MM.1S (cell line): ENCODE measurements at regions not wholly inside any gene's neighbourhood (a gene's known extent, or its start where the extent isn't known, plus 50 kb on each side); places are given as distances from the start of the nearest gene placed in this dataset.

Experiments
- DNase-seq: peaks from one replicate; pipeline ENCODE4 v3.0.0-alpha.2; 2015
- H2AFZ ChIP-seq: fragments of 300-600 bp; sonication (generic); 2 replicates; pipeline ENCODE4 v1.6.0; 2016; ENCODE audit warnings: antibody characterized with exemption, low read length
- H3F3A ChIP-seq: fragments of 300-600 bp; sonication (generic); 2 replicates; pipeline ENCODE4 v1.6.1; 2016; ENCODE audit warnings: mild to moderate bottlenecking, antibody characterized with exemption, low read length, moderate library complexity, mixed read lengths; ENCODE audit not compliant: insufficient read depth
- H3K27ac ChIP-seq: fragments of 300-600 bp; sonication (generic); 2 replicates; pipeline ENCODE4 v1.5.1; 2016; ENCODE audit warnings: mild to moderate bottlenecking, low read length
- H3K27me3 ChIP-seq: fragments of 300-600 bp; sonication (generic); replicated peaks from 2 replicates; pipeline ENCODE4 v1.6.0; 2016; ENCODE audit warnings: low read length; ENCODE audit not compliant: insufficient read depth
- H3K36me3 ChIP-seq: fragments of 300-600 bp; sonication (generic); replicated peaks from 2 replicates; pipeline ENCODE4 v1.6.1; 2016; ENCODE audit warnings: mild to moderate bottlenecking, low read length, mixed read lengths; ENCODE audit not compliant: insufficient read depth
- H3K4me1 ChIP-seq: fragments of 300-600 bp; sonication (generic); 2 replicates; pipeline ENCODE4 v1.6.1; 2016; ENCODE audit warnings: low read length, mixed read lengths
- H3K4me2 ChIP-seq: fragments of 300-600 bp; sonication (generic); 2 replicates; pipeline ENCODE4 v1.6.0; 2016; ENCODE audit warnings: low read depth, low read length
- H3K4me3 ChIP-seq: fragments of 300-600 bp; sonication (generic); 2 replicates; pipeline ENCODE4 v1.5.1; 2016; ENCODE audit warnings: low read length, mixed read lengths
- H3K79me2 ChIP-seq: fragments of 300-600 bp; sonication (generic); 2 replicates; pipeline ENCODE4 v1.6.1; 2016; ENCODE audit warnings: mixed run types, low read length, mixed read lengths
- H3K9ac ChIP-seq: fragments of 300-600 bp; sonication (generic); 2 replicates; pipeline ENCODE4 v1.6.1; 2016; ENCODE audit warnings: low read length, mixed read lengths
- H3K9me2 ChIP-seq: fragments of 300-600 bp; sonication (generic); replicated peaks from 2 replicates; pipeline ENCODE4 v1.6.1; 2016; ENCODE audit warnings: mild to moderate bottlenecking, low read length, mixed read lengths; ENCODE audit not compliant: insufficient read depth
- H3K9me3 ChIP-seq: fragments of 300-600 bp; sonication (generic); replicated peaks from 2 replicates; pipeline ENCODE4 v1.6.1; 2016; ENCODE audit warnings: mild to moderate bottlenecking, low read length, mixed read lengths; ENCODE audit not compliant: insufficient read depth
- H4K20me1 ChIP-seq: fragments of 300-600 bp; sonication (generic); 2 replicates; pipeline ENCODE4 v1.6.1; 2016; ENCODE audit warnings: mild to moderate bottlenecking, low read length, moderate library complexity, mixed read lengths; ENCODE audit not compliant: insufficient read depth
- EZH2 ChIP-seq: fragments of 300-600 bp; sonication (generic); optimal IDR thresholded peaks from 2 replicates; pipeline ENCODE3; 2017; ENCODE audit warnings: low read depth, mild to moderate bottlenecking, antibody characterized with exemption, low read length, mixed read lengths
- EZH2phosphoT487 ChIP-seq: fragments of 300-600 bp; sonication (generic); IDR thresholded peaks from 2 replicates; pipeline ENCODE4 v1.6.1; 2018; ENCODE audit warnings: antibody characterized with exemption, low read length
- TF ChIP-seq, protein P1 (sequence below): fragments of 300-600 bp; sonication (generic); IDR thresholded peaks from 2 replicates; pipeline ENCODE4 v1.5.1; 2016; ENCODE audit warnings: antibody characterized with exemption, low read length, mixed read lengths

GRCh38 chr18:34957119-34957863, 83.9 kb upstream of the MAPRE2 start:
- Histone ChIP-seq H3K4me2 (no peak overlapping the region), H3K4me1 (no peaks in the 10 kb centered on the region), H3K4me3 (no peak overlapping the region), H3K36me3 (no peaks in the 10 kb centered on the region), H2AFZ (no peak overlapping the region), H3K79me2 (no peaks in the 10 kb centered on the region), H3F3A (no peaks in the 10 kb centered on the region), H3K27ac (no peak overlapping the region), H3K9me2 (no peaks in the 10 kb centered on the region), H3K27me3 (no peaks in the 10 kb centered on the region), H4K20me1 (no peaks in the 10 kb centered on the region), H3K9ac (no peak overlapping the region), H3K9me3 (no peaks in the 10 kb centered on the region)
- TF ChIP-seq EZH2phosphoT487 (no peak), EZH2 (no peak)
- TF ChIP-seq, protein P1, sequence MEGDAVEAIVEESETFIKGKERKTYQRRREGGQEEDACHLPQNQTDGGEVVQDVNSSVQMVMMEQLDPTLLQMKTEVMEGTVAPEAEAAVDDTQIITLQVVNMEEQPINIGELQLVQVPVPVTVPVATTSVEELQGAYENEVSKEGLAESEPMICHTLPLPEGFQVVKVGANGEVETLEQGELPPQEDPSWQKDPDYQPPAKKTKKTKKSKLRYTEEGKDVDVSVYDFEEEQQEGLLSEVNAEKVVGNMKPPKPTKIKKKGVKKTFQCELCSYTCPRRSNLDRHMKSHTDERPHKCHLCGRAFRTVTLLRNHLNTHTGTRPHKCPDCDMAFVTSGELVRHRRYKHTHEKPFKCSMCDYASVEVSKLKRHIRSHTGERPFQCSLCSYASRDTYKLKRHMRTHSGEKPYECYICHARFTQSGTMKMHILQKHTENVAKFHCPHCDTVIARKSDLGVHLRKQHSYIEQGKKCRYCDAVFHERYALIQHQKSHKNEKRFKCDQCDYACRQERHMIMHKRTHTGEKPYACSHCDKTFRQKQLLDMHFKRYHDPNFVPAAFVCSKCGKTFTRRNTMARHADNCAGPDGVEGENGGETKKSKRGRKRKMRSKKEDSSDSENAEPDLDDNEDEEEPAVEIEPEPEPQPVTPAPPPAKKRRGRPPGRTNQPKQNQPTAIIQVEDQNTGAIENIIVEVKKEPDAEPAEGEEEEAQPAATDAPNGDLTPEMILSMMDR: no peak
- no peak for DNase-seq

- Histone ChIP-seq H4K20me1 (no peaks in the 10 kb centered on the region), H3K9ac (no peak overlapping the region), H3K9me3 (no peaks in the 10 kb centered on the region), H3K27me3 (no peaks in the 10 kb centered on the region), H3F3A (no peaks in the 10 kb centered on the region), H3K4me1 (no peaks in the 10 kb centered on the region), H2AFZ (no peak overlapping the region), H3K4me2 (no peak overlapping the region), H3K79me2 (no peaks in the 10 kb centered on the region), H3K9me2 (no peaks in the 10 kb centered on the region), H3K4me3 (no peak overlapping the region), H3K36me3 (no peaks in the 10 kb centered on the region), H3K27ac (no peak overlapping the region)
- no peak for DNase-seq
- TF ChIP-seq EZH2 (no peak), EZH2phosphoT487 (no peak)
- TF ChIP-seq, protein P1: no peak
These were observed 83.4 kb upstream of the MAPRE2 start for GRCh38 chr18:34957864-34958259.

DNA sequence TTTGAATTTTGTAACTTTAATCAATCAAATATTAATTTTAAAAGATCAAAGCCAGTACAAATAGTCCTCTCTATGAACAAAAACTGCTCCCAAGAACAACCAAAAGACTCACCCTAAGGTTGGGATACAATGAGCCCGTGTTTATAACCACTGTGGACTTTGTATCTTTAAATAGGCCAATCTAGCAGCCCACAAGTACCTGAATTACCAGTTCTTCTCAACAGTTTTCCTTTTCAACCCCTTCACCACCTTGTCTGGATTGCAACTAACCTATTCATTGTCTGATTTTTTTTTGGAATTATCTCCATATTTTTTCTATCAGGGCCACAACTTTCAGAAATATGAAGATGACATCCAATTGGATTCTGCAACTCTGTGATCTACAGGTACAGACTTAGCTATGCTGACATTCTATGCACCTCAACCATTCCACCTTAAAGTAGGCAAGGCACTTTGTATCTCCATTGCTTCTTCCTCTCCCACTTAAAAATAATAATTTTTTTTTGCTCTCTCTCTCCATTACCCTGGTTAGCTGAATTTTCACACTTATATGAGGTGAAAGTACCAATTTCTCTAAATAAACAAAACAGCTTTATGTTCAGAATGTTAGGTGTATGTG, 81.9 kb upstream of the MAPRE2 start:
- TF ChIP-seq, protein P1: no peak
- no peak for TF ChIP-seq EZH2phosphoT487
- TF ChIP-seq EZH2: no peak
- Histone ChIP-seq H2AFZ (no peak overlapping the region), H3K9ac (no peak overlapping the region)

More for the DNA sequence above, 81.9 kb upstream of the MAPRE2 start:
- Histone ChIP-seq H4K20me1 (no peaks in the 10 kb centered on the region), H3K36me3 (no peaks in the 10 kb centered on the region), H3K9me3 (no peaks in the 10 kb centered on the region), H3K79me2 (no peaks in the 10 kb centered on the region), H3F3A (no peaks in the 10 kb centered on the region), H3K27me3 (no peaks in the 10 kb centered on the region), H3K4me1 (no peaks in the 10 kb centered on the region), H3K4me3 (no peak overlapping the region), H3K27ac (no peak overlapping the region), H3K4me2 (no peak overlapping the region), H3K9me2 (no peaks in the 10 kb centered on the region)
- no peak for DNase-seq
